ENCODE measurements at regions not wholly inside any gene's neighbourhood (a gene's known extent, or its start where the extent isn't known, plus 50 kb on each side); places are given as distances from the start of the nearest gene placed in this dataset.

- no peak for DNase-seq
Observed at GRCh38 chr17:31702041-31702440, 157.0 kb downstream of the COPRS start.

GRCh38 chr17:31700973-31701372 is 158.1 kb downstream of the COPRS start:
- no peak for DNase-seq

- no peak for DNase-seq
Observed at GRCh38 chr17:31699886-31700285, 159.2 kb downstream of the COPRS start.

- DNase-seq: no peak
Observed at GRCh38 chr17:31699281-31699680, 159.8 kb downstream of the COPRS start.

- no peak for DNase-seq
Observed at GRCh38 chr17:31698751-31699150, 160.3 kb downstream of the COPRS start.

- no peak for DNase-seq
Observed at GRCh38 chr17:31697838-31698237, 161.2 kb downstream of the COPRS start.

GRCh38 chr17:31696703-31697325 is 162.2 kb downstream of the COPRS start:
- no peak for DNase-seq

- DNase-seq: no peak
Observed at GRCh38 chr17:31696184-31696602, 162.9 kb downstream of the COPRS start.

- no peak for DNase-seq
Observed at GRCh38 chr17:31695456-31696090, 163.5 kb downstream of the COPRS start.

- DNase-seq: no peak
Observed at GRCh38 chr17:31693433-31694220, 165.4 kb downstream of the COPRS start.

- no peak for DNase-seq
Observed at GRCh38 chr17:31692632-31693031, 166.4 kb downstream of the COPRS start.

GRCh38 chr17:31692027-31692426 is 167.0 kb downstream of the COPRS start:
- no peak for DNase-seq

GRCh38 chr17:31691251-31691905 is 167.7 kb downstream of the COPRS start:
- DNase-seq: no peak

GRCh38 chr17:31690151-31690551 is 168.9 kb downstream of the COPRS start:
- no peak for DNase-seq

- no peak for DNase-seq
Observed at GRCh38 chr17:31688701-31689100, 170.3 kb downstream of the COPRS start.

- no peak for DNase-seq
Observed at GRCh38 chr17:31687505-31688126, 171.4 kb downstream of the COPRS start.

- no peak for DNase-seq
Observed at GRCh38 chr17:31686495-31686894, 172.5 kb downstream of the COPRS start.

- DNase-seq: no peak
Observed at GRCh38 chr17:31684901-31685300, 174.1 kb downstream of the COPRS start.

- peak in 1 of 5 donors; percentile 54 for DNase-seq
Observed at GRCh38 chr17:31680126-31680525, 178.9 kb downstream of the COPRS start.

- no peak for DNase-seq
Observed at GRCh38 chr17:31679667-31680066, 179.4 kb downstream of the COPRS start.

GRCh38 chr17:31678431-31678830 is 180.6 kb downstream of the COPRS start:
- no peak for DNase-seq

- no peak for DNase-seq
Observed at GRCh38 chr17:31677681-31678080, 181.4 kb downstream of the COPRS start.

GRCh38 chr17:31677036-31677435 is 182.0 kb downstream of the COPRS start:
- DNase-seq: no peak
